HL-60 (cell line): ENCODE measurements at regions not wholly inside any gene's neighbourhood (a gene's known extent, or its start where the extent isn't known, plus 50 kb on each side); places are given as distances from the start of the nearest gene placed in this dataset.

Experiments
- DNase-seq, 2 experiments: peaks; one replicate each; pipeline ENCODE4 v3.0.0-alpha.2; 2010 to 2020; ENCODE audit warnings: low read depth in 1 of 2, low spot score in 1 of 2
- H3K27ac ChIP-seq: fragments of 250-450 bp; sonication (Bioruptor Pico); replicated peaks from 2 replicates; pipeline ENCODE4 v1.5.1; 2020; ENCODE audit warnings: mild to moderate bottlenecking, moderate library complexity
- H3K27me3 ChIP-seq: fragments of 250-450 bp; sonication (Bioruptor Pico); 2 replicates; pipeline ENCODE4 v1.5.1; 2021; ENCODE audit warnings: mild to moderate bottlenecking, moderate library complexity; ENCODE audit not compliant: insufficient read depth, poor library complexity, severe bottlenecking
- H3K4me3 ChIP-seq: replicated peaks from 2 replicates; pipeline ENCODE4 v1.5.1; 2011; ENCODE audit warnings: mild to moderate bottlenecking, control low read depth, low read length; ENCODE audit not compliant: insufficient read depth
- GABPA ChIP-seq: IDR thresholded peaks from 2 replicates; pipeline ENCODE4 v1.6.1; 2012; ENCODE audit warnings: low read depth
- POLR2AphosphoS5 ChIP-seq: IDR thresholded peaks from 2 replicates; pipeline ENCODE4 v1.6.1; 2012; ENCODE audit warnings: low read depth
- SPI1 ChIP-seq: IDR thresholded peaks from 2 replicates; pipeline ENCODE4 v1.6.1; 2012; ENCODE audit warnings: low read depth, mild to moderate bottlenecking, borderline replicate concordance
- TF ChIP-seq, protein P1 (sequence below): IDR thresholded peaks from one replicate; pipeline ENCODE4 v1.5.1; 2011; ENCODE audit warnings: low read length, control low read depth, inconsistent platforms; ENCODE audit not compliant: insufficient read depth
- TF ChIP-seq, protein P2 (sequence below): IDR thresholded peaks from 2 replicates; pipeline ENCODE4 v1.6.1; 2012; ENCODE audit warnings: low read depth; ENCODE audit not compliant: insufficient replicate concordance

DNA sequence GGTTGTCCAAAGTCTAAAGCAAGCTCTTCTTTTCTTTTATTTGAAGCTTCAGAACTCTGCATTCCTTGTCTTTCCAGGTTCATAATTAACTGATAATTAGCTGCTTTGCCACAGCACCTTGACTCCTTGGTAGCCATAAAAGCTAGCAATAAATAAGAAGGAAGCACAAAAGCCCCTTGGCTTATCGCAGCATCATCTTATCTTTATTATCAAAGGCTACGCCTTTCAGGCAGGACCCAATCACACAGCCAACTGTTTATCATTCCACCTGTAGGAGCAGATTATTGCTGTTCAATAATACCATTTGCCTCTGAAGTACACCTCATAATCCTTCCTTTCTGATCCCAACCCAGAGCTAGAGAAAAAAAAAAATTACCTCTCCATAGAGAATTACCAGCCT lies 489.2 kb downstream of the SATB2 start:
- Histone ChIP-seq H3K27ac (no peak overlapping the region), H3K27me3 (no peaks in the 10 kb centered on the region), H3K4me3 (no peak overlapping the region)
- no peak for DNase-seq
- TF ChIP-seq POLR2AphosphoS5 (no peak), GABPA (no peak), SPI1 (no peak)
- TF ChIP-seq, protein P1, sequence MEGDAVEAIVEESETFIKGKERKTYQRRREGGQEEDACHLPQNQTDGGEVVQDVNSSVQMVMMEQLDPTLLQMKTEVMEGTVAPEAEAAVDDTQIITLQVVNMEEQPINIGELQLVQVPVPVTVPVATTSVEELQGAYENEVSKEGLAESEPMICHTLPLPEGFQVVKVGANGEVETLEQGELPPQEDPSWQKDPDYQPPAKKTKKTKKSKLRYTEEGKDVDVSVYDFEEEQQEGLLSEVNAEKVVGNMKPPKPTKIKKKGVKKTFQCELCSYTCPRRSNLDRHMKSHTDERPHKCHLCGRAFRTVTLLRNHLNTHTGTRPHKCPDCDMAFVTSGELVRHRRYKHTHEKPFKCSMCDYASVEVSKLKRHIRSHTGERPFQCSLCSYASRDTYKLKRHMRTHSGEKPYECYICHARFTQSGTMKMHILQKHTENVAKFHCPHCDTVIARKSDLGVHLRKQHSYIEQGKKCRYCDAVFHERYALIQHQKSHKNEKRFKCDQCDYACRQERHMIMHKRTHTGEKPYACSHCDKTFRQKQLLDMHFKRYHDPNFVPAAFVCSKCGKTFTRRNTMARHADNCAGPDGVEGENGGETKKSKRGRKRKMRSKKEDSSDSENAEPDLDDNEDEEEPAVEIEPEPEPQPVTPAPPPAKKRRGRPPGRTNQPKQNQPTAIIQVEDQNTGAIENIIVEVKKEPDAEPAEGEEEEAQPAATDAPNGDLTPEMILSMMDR, result no peak
- TF ChIP-seq, protein P2, sequence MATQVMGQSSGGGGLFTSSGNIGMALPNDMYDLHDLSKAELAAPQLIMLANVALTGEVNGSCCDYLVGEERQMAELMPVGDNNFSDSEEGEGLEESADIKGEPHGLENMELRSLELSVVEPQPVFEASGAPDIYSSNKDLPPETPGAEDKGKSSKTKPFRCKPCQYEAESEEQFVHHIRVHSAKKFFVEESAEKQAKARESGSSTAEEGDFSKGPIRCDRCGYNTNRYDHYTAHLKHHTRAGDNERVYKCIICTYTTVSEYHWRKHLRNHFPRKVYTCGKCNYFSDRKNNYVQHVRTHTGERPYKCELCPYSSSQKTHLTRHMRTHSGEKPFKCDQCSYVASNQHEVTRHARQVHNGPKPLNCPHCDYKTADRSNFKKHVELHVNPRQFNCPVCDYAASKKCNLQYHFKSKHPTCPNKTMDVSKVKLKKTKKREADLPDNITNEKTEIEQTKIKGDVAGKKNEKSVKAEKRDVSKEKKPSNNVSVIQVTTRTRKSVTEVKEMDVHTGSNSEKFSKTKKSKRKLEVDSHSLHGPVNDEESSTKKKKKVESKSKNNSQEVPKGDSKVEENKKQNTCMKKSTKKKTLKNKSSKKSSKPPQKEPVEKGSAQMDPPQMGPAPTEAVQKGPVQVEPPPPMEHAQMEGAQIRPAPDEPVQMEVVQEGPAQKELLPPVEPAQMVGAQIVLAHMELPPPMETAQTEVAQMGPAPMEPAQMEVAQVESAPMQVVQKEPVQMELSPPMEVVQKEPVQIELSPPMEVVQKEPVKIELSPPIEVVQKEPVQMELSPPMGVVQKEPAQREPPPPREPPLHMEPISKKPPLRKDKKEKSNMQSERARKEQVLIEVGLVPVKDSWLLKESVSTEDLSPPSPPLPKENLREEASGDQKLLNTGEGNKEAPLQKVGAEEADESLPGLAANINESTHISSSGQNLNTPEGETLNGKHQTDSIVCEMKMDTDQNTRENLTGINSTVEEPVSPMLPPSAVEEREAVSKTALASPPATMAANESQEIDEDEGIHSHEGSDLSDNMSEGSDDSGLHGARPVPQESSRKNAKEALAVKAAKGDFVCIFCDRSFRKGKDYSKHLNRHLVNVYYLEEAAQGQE, result no peak

DNA sequence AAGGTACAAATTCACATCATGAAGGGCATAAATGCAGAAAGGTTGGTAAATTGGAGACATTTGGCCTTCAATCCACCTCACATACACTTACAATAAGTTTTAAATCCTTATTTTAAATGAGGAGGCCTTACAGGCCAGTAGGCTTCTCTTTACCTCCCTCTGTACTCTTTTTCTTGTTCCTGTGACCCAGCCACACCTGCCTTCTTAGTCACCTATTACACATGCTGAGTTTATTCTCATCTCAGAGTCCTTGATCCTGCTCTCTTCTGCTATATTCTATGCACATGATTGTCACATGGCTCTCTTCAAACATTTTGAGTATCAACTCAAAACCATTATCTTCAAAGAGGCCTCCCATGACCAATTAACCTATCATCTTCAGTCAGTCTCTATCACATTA lies 491.5 kb downstream of the SATB2 start:
- Histone ChIP-seq H3K4me3 (no peak overlapping the region), H3K27ac (no peak overlapping the region), H3K27me3 (no peaks in the 10 kb centered on the region)
- no peak for DNase-seq
- TF ChIP-seq SPI1 (no peak), GABPA (no peak), POLR2AphosphoS5 (no peak)
- TF ChIP-seq, protein P2, result no peak
- TF ChIP-seq, protein P1, result no peak

DNA sequence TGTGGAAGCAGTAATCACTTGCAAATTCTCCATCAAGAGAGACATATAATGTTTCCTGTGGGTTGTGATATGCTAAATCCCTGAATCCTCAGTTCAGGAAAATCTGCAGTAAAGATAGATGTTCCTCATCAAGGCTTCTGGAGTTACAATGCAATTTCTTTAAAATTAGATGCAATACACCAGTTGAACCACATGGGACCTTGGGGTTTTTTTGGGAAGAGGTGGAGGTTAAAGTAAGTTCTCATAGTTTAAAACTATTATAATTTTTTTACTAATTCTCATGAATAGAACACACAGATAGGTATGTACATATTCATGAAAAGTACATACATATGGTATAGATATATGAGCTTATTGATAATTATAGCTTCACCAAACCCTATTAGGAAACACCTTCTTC lies 496.2 kb downstream of the SATB2 start:
- H3K27ac ChIP-seq, result no peak overlapping the region
- H3K27me3 ChIP-seq, result no peaks in the 10 kb centered on the region
- no peak overlapping the region for H3K4me3 ChIP-seq
- no peak for TF ChIP-seq POLR2AphosphoS5
- TF ChIP-seq, protein P2, result no peak
- TF ChIP-seq GABPA, result no peak
- TF ChIP-seq, protein P1, result no peak
- TF ChIP-seq SPI1, result no peak
- DNase-seq, result no peak
